HCT116 (cell line): ENCODE measurements at regions not wholly inside any gene's neighbourhood (a gene's known extent, or its start where the extent isn't known, plus 50 kb on each side); places are given as distances from the start of the nearest gene placed in this dataset.

Source experiments
- ATAC-seq: fragments of 200-7000 bp; cut with Tn5 transposase; 2 replicates; pipeline ENCODE4 v1.9.1; 2020; ENCODE audit warnings: mild to moderate bottlenecking, moderate library complexity
- BruUV-seq: library from RNA; stranded (reverse); fragments of 400-500 nt; replicated peaks from 2 replicates; lab custom pipeline; 2021; lab: Mats Ljungman, UMichigan
- CTCF ChIA-PET: fragments of 300-600 bp; sonication (Branson Sonifier 250); formaldehyde crosslinking; loops from one replicate; lab custom pipeline; 2021; ENCODE audit warnings: antibody characterized with exemption; lab: Charles Lee
- POLR2A ChIA-PET: fragments of 300-600, 350-600 bp; sonication (Branson Sonifier 250); formaldehyde crosslinking; loops from one replicate; lab custom pipeline; 2021; ENCODE audit warnings: antibody characterized with exemption; lab: Charles Lee
- RAD21 ChIA-PET, 2 experiments: fragments of 300-600 bp; sonication (Branson Sonifier 250); formaldehyde crosslinking; loops; one replicate each; lab custom pipeline; 2023; ENCODE audit warnings: low total read pairs in 2 of 2; ENCODE audit not compliant: uncharacterized antibody in 2 of 2, unreplicated experiment in 2 of 2, low non-redundant PET in 1 of 2; lab: Charles Lee
- DNase-seq: peaks from one replicate; pipeline ENCODE4 v3.0.0-alpha.2; 2010; ENCODE audit warnings: low read depth, low spot score
- H2AFZ ChIP-seq: fragments of 200-600 bp; shearing (Covaris generic), sonication (generic); 2 replicates; pipeline ENCODE4 v1.6.1; 2017; ENCODE audit warnings: low read depth, mixed run types, mixed read lengths, antibody characterized with exemption, low read length; ENCODE audit not compliant: poor library complexity, severe bottlenecking
- H3K27ac ChIP-seq: 2 replicates; pipeline ENCODE4 v1.5.1; 2012; ENCODE audit warnings: low read depth, low read length
- H3K27me3 ChIP-seq: fragments of 200-600 bp; sonication (generic); 2 replicates; pipeline ENCODE4 v1.6.1; 2016; ENCODE audit warnings: mixed run types, low read length, mixed read lengths; ENCODE audit not compliant: insufficient read depth
- H3K36me3 ChIP-seq, 2 experiments: fragments of 200-500 bp in 1 of 2; fragments of 200-600 bp in 1 of 2; sonication (Bioruptor generic) in 1 of 2; sonication (generic) in 1 of 2; 2 replicates each; pipeline versions ENCODE4 v1.5.1 to v1.6.1; 2014 to 2016; ENCODE audit warnings: low read length in 2 of 2, inconsistent platforms in 1 of 2, mixed read lengths in 1 of 2, mixed run types in 1 of 2; ENCODE audit not compliant: insufficient read depth in 2 of 2, control insufficient read depth in 1 of 2
- H3K4me1 ChIP-seq, 2 experiments: fragments of 200-600 bp in 1 of 2; sonication (generic) in 1 of 2; 2 replicates each; pipeline versions ENCODE4 v1.5.1 to v1.6.1; 2012 to 2017; ENCODE audit warnings: low read length in 2 of 2, inconsistent platforms in 1 of 2, mild to moderate bottlenecking in 1 of 2, mixed read lengths in 1 of 2, mixed run types in 1 of 2, moderate library complexity in 1 of 2; ENCODE audit not compliant: insufficient read depth in 2 of 2, control insufficient read depth in 1 of 2
- H3K4me2 ChIP-seq: fragments of 200-600 bp; sonication (generic); 2 replicates; pipeline ENCODE4 v1.6.1; 2017; ENCODE audit warnings: mixed run types, low read length, mixed read lengths
- H3K4me3 ChIP-seq, 2 experiments: fragments of 200-600 bp in 1 of 2; sonication (generic) in 1 of 2; replicated peaks in 1 of 2; 2 replicates each; pipeline ENCODE4 v1.5.1; 2011 to 2016; ENCODE audit warnings: low read length in 2 of 2, control low read depth in 1 of 2, low read depth in 1 of 2, mild to moderate bottlenecking in 1 of 2, mixed read lengths in 1 of 2, mixed run types in 1 of 2
- H3K79me2 ChIP-seq: fragments of 200-600 bp; sonication (generic); 2 replicates; pipeline ENCODE4 v1.6.1; 2017; ENCODE audit warnings: mild to moderate bottlenecking, mixed run types, low read length, moderate library complexity, mixed read lengths; ENCODE audit not compliant: insufficient read depth
- H3K9ac ChIP-seq: fragments of 200-600 bp; sonication (generic); 2 replicates; pipeline ENCODE4 v1.6.1; 2016; ENCODE audit warnings: low read length, mixed read lengths
- H3K9me2 ChIP-seq: fragments of 200-600 bp; sonication (generic), shearing (Covaris generic); 2 replicates; pipeline ENCODE4 v1.6.1; 2017; ENCODE audit warnings: mixed run types, mild to moderate bottlenecking, moderate library complexity; ENCODE audit not compliant: insufficient read depth
- H3K9me3 ChIP-seq, 2 experiments: fragments of 200-500 bp in 1 of 2; fragments of 200-600 bp in 1 of 2; sonication (Bioruptor generic) in 1 of 2; sonication (generic) in 1 of 2; 2 replicates each; pipeline ENCODE4 v1.6.1; 2014 to 2017; ENCODE audit warnings: low read length in 2 of 2, mixed read lengths in 2 of 2, inconsistent platforms in 1 of 2, low read depth in 1 of 2, mild to moderate bottlenecking in 1 of 2, mixed run types in 1 of 2, moderate library complexity in 1 of 2; ENCODE audit not compliant: control insufficient read depth in 1 of 2, insufficient read depth in 1 of 2
- H4K20me1 ChIP-seq: fragments of 200-600 bp; sonication (generic), shearing (Covaris generic); 2 replicates; pipeline ENCODE4 v1.6.1; 2017; ENCODE audit warnings: mixed run types, mild to moderate bottlenecking, moderate library complexity; ENCODE audit not compliant: insufficient read depth
- ATF3 ChIP-seq: IDR thresholded peaks from 2 replicates; pipeline ENCODE4 v1.6.1; 2012
- CEBPB ChIP-seq: IDR thresholded peaks from 2 replicates; pipeline ENCODE4 v1.6.1; 2012; ENCODE audit warnings: low read depth
- EGR1 ChIP-seq: IDR thresholded peaks from 2 replicates; pipeline ENCODE4 v1.6.1; 2012; ENCODE audit warnings: low read depth
- EZH2 ChIP-seq: fragments of 200-600 bp; sonication (generic); IDR thresholded peaks from 2 replicates; pipeline ENCODE4 v1.6.1; 2017; ENCODE audit warnings: antibody characterized with exemption, mixed run types
- EZH2phosphoT487 ChIP-seq: fragments of 200-600 bp; IDR thresholded peaks from 2 replicates; pipeline ENCODE4 v1.6.1; 2018; ENCODE audit warnings: antibody characterized with exemption, borderline replicate concordance
- FOSL1 ChIP-seq: IDR thresholded peaks from 2 replicates; pipeline ENCODE4 v1.6.1; 2012; ENCODE audit warnings: low read depth
- MAX ChIP-seq: IDR thresholded peaks from 2 replicates; pipeline ENCODE4 v1.6.1; 2012
- POLR2AphosphoS5 ChIP-seq: IDR thresholded peaks from 2 replicates; pipeline ENCODE4 v1.6.1; 2011; ENCODE audit warnings: mild to moderate bottlenecking, low read depth, low read length, moderate library complexity
- RAD21 ChIP-seq: IDR thresholded peaks from 2 replicates; pipeline ENCODE4 v1.6.1; 2012; ENCODE audit warnings: low read depth, mild to moderate bottlenecking
- SIN3A ChIP-seq: IDR thresholded peaks from 2 replicates; pipeline ENCODE4 v1.6.1; 2012; ENCODE audit warnings: low read depth
- SRF ChIP-seq: IDR thresholded peaks from 2 replicates; pipeline ENCODE4 v1.6.1; 2012; ENCODE audit warnings: low read depth
- YY1 ChIP-seq: IDR thresholded peaks from 2 replicates; pipeline ENCODE4 v1.6.1; 2011; ENCODE audit warnings: low read length, low read depth, moderate library complexity, mild to moderate bottlenecking; ENCODE audit not compliant: insufficient replicate concordance; ENCODE audit errors: extremely low read depth
- intact Hi-C: fragments of 100-400 bp; cut with micrococcal nuclease; formaldehyde crosslinking; loops from 2 replicates; pipeline ENCODE4 v1.10.0; 2022

- BruUV-seq = no TSS peak
- intact Hi-C loops = no loop called here
- Histone ChIP-seq H3K4me3 (no peak overlapping the region), H4K20me1 (no peaks in the 10 kb centered on the region), H2AFZ (no peak overlapping the region), H3K9me2 (no peaks in the 10 kb centered on the region), H3K79me2 (no peaks in the 10 kb centered on the region), H3K36me3 (no peaks in the 10 kb centered on the region), H3K4me2 (no peak overlapping the region), H3K9me3 (no peaks in the 10 kb centered on the region), H3K9ac (no peak overlapping the region), H3K27me3 (no peaks in the 10 kb centered on the region), H3K27ac (no peak overlapping the region), H3K4me1 (no peaks in the 10 kb centered on the region)
- DNase-seq (no peak), ATAC-seq (no peak)
- TF ChIP-seq EGR1 (no peak), SIN3A (no peak), FOSL1 (no peak), ATF3 (no peak), MAX (no peak), YY1 (no peak), EZH2phosphoT487 (no peak)
- ChIA-PET POLR2A (no interaction called here), CTCF (no interaction called here), RAD21 (no interaction called here)
These were observed 186.5 kb upstream of the FSTL5 start for GRCh38 chr4:162350331-162350730.

GRCh38 chr4:162349395-162349794 is 185.6 kb upstream of the FSTL5 start:
- Histone ChIP-seq H3K9ac (no peak overlapping the region), H3K4me3 (no peak overlapping the region)

More at GRCh38 chr4:162349395-162349794, 185.6 kb upstream of the FSTL5 start:
- no TSS peak for BruUV-seq
- ATAC-seq = no peak
- Histone ChIP-seq H2AFZ (no peak overlapping the region), H3K9me2 (no peaks in the 10 kb centered on the region), H3K79me2 (no peaks in the 10 kb centered on the region), H3K4me2 (no peak overlapping the region), H3K4me1 (no peaks in the 10 kb centered on the region), H3K27me3 (no peaks in the 10 kb centered on the region), H3K36me3 (no peaks in the 10 kb centered on the region), H3K27ac (no peak overlapping the region), H3K9me3 (no peaks in the 10 kb centered on the region), H4K20me1 (no peaks in the 10 kb centered on the region)
- CTCF ChIA-PET = no interaction called here
- no peak for DNase-seq
- RAD21 ChIA-PET = no interaction called here
- TF ChIP-seq SRF (no peak), POLR2AphosphoS5 (no peak), EZH2 (no peak), RAD21 (no peak), CEBPB (no peak)
- intact Hi-C loops = no loop called here
- POLR2A ChIA-PET = no interaction called here
